ENCODE measurements at regions not wholly inside any gene's neighbourhood (a gene's known extent, or its start where the extent isn't known, plus 50 kb on each side); places are given as distances from the start of the nearest gene placed in this dataset.

DNA sequence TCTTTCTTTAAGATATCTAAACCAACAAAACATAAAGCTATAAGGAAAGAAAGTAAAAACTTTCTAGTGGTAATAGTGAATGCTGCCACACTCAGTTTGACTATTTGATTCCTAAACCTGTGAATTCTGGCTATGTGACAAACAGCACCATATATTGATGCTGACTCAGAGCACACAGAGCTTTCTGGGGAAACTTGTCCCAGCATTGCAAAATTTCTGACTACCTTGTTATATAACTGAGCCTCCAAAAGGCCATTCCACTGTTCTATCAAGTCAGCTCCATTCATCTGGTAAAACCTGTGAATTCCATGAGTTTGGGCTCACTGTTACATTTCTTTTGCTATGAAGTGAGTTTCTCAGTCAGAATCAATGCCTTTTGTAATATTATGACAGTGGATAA is 1229.7 kb downstream of the PCDH18 start:
- CTCF ChIA-PET, result no interaction called here
- Histone ChIP-seq H3K4me3 (no peak overlapping the region), H2AFZ (no peak overlapping the region), H3K9me2 (ENCODE audit: insufficient read depth) (no peaks in the 10 kb centered on the region), H3K9me3 (ENCODE audit: insufficient read depth, low read depth) (no peaks in the 10 kb centered on the region), H3K4me2 (no peak overlapping the region), H3K27me3 (ENCODE audit: insufficient read depth, low read depth) (no peaks in the 10 kb centered on the region), H3K36me3 (ENCODE audit: low read depth) (no peaks in the 10 kb centered on the region), H3K79me2 (ENCODE audit: low read depth) (no peaks in the 10 kb centered on the region), H3K27ac (no peak overlapping the region), H3F3A (ENCODE audit: insufficient read depth, low read depth) (no peaks in the 10 kb centered on the region), H3K4me1 (replicated peaks; ENCODE audit: insufficient read depth) (no peaks in the 10 kb centered on the region), H4K20me1 (ENCODE audit: insufficient read depth) (no peaks in the 10 kb centered on the region)
- POLR2A ChIA-PET (ENCODE audit: unreplicated experiment), result no interaction called here
- intact Hi-C loops (cut with micrococcal nuclease; ENCODE audit: unreplicated experiment), result no loop called here
- BruUV-seq (replicated peaks), result no TSS peak
- no peak for DNase-seq
- TF ChIP-seq, protein P1, sequence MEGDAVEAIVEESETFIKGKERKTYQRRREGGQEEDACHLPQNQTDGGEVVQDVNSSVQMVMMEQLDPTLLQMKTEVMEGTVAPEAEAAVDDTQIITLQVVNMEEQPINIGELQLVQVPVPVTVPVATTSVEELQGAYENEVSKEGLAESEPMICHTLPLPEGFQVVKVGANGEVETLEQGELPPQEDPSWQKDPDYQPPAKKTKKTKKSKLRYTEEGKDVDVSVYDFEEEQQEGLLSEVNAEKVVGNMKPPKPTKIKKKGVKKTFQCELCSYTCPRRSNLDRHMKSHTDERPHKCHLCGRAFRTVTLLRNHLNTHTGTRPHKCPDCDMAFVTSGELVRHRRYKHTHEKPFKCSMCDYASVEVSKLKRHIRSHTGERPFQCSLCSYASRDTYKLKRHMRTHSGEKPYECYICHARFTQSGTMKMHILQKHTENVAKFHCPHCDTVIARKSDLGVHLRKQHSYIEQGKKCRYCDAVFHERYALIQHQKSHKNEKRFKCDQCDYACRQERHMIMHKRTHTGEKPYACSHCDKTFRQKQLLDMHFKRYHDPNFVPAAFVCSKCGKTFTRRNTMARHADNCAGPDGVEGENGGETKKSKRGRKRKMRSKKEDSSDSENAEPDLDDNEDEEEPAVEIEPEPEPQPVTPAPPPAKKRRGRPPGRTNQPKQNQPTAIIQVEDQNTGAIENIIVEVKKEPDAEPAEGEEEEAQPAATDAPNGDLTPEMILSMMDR (conservative IDR thresholded peaks at IDR 0.05), result no peak
- no peak for TF ChIP-seq EZH2 (IDR thresholded peaks at IDR 0.05; ENCODE audit: low read depth)

DNA sequence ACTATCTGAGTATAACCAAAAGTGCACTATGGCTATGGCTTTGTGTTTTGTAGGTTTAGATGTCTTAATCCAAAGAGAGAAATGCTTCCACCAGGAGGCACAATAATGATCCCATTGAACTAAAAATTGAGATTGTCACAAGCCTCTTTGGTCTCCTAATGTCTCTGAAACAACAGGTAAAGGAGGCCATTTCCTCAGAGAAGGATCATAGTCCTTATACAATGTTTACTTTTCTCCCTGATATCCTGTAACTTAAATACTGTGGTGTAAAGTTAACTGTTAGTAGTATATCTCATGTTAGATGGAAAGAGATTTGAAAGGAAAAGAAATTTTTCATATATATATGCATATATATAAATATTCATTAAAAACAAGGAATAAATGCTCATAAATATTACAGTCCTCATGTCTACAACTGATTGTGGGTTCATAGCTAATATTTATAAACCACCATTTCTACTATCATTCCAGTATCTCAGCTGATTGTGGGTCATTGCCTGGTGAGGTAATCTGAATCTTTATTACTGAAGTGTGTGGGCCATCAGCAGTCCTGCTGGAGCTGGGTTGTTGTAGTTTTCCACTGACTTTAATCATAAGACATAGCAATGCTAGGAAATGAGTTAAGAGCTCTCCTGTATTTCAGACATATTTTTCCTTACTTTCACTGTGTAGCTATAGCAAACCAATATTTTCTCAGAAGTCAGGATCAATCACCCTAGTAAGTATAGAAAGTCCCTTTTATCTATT is 1230.4 kb downstream of the PCDH18 start:
- no peak overlapping the region for H2AFZ ChIP-seq
- TF ChIP-seq, protein P1 (conservative IDR thresholded peaks at IDR 0.05), result no peak
- no peak for TF ChIP-seq EZH2 (IDR thresholded peaks at IDR 0.05; ENCODE audit: low read depth)
- BruUV-seq (replicated peaks), result no TSS peak
- no peaks in the 10 kb centered on the region for H3K9me2 ChIP-seq (ENCODE audit: insufficient read depth)
- no peak overlapping the region for H3K4me3 ChIP-seq
- H3K4me2 ChIP-seq, result no peak overlapping the region
- no peaks in the 10 kb centered on the region for H3K9me3 ChIP-seq (ENCODE audit: insufficient read depth, low read depth)
- no peak overlapping the region for H3K27ac ChIP-seq
- CTCF ChIA-PET, result no interaction called here
- no peaks in the 10 kb centered on the region for H3K79me2 ChIP-seq (ENCODE audit: low read depth)
- H3K27me3 ChIP-seq (ENCODE audit: insufficient read depth, low read depth), result no peaks in the 10 kb centered on the region
- DNase-seq, result no peak
- no peaks in the 10 kb centered on the region for H4K20me1 ChIP-seq (ENCODE audit: insufficient read depth)
- intact Hi-C loops (cut with micrococcal nuclease; ENCODE audit: unreplicated experiment), result no loop called here
- no peaks in the 10 kb centered on the region for H3K36me3 ChIP-seq (ENCODE audit: low read depth)
- POLR2A ChIA-PET (ENCODE audit: unreplicated experiment), result no interaction called here
- H3K4me1 ChIP-seq (replicated peaks; ENCODE audit: insufficient read depth), result no peaks in the 10 kb centered on the region
- H3F3A ChIP-seq (ENCODE audit: insufficient read depth, low read depth), result no peaks in the 10 kb centered on the region

DNA sequence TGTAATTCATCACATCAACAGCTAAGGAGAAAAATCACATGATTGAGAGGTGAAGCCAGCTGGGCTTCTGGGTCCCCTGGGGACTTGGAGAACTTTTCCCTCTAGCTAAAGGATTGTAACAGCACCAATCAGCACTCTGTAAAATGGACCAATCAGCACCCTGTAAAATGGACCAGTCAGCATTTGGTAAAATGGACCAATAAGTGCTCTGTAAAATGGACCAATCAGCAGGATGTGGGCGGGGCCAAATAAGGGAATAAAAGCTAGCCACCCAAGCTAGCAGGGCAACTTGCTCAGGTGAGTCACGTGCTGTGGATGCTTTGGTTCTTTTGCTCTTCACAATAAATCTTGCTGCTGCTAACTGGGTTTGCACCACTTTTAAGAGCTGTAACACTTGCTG is 1248.3 kb downstream of the PCDH18 start:
- ChIA-PET POLR2A (ENCODE audit: unreplicated experiment) (no interaction called here), CTCF (no interaction called here)
- Histone ChIP-seq H3K4me3 (no peak overlapping the region), H3K36me3 (ENCODE audit: low read depth) (no peaks in the 10 kb centered on the region), H3K9me2 (ENCODE audit: insufficient read depth) (no peaks in the 10 kb centered on the region), H3K27me3 (ENCODE audit: insufficient read depth, low read depth) (no peaks in the 10 kb centered on the region), H2AFZ (no peak overlapping the region), H3K27ac (no peak overlapping the region), H3K79me2 (ENCODE audit: low read depth) (no peaks in the 10 kb centered on the region), H3K4me1 (replicated peaks; ENCODE audit: insufficient read depth) (no peaks in the 10 kb centered on the region), H3K4me2 (no peak overlapping the region), H3F3A (ENCODE audit: insufficient read depth, low read depth) (no peaks in the 10 kb centered on the region), H3K9me3 (ENCODE audit: insufficient read depth, low read depth) (no peaks in the 10 kb centered on the region), H4K20me1 (ENCODE audit: insufficient read depth) (no peaks in the 10 kb centered on the region)
- intact Hi-C loops (cut with micrococcal nuclease; ENCODE audit: unreplicated experiment), result no loop called here
- no peak for TF ChIP-seq EZH2 (IDR thresholded peaks at IDR 0.05; ENCODE audit: low read depth)
- DNase-seq, result no peak
- BruUV-seq (replicated peaks), result no TSS peak

DNA sequence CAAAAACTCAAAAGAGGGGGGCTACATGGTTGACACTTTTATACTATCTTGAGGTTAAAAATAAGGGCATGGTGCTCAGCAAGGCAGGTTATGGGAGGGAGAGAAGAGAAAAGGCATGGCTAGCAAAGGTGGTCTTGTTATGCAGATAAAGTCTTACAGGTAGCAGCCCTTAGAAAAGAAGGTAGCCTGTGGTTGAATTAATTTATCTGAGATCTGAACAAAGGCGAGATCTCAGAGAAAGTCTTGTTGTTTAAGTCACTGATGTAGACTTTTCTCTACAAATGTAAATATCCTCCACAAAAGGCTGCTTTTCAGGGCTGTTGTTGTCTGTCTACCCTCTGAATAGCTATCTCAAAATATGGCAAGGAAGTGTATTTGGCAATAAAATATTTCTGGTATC is 1250.4 kb downstream of the PCDH18 start:
- DNase-seq, result no peak
- Histone ChIP-seq H4K20me1 (ENCODE audit: insufficient read depth) (no peaks in the 10 kb centered on the region), H3K36me3 (ENCODE audit: low read depth) (no peaks in the 10 kb centered on the region), H2AFZ (no peak overlapping the region), H3K27ac (no peak overlapping the region), H3K79me2 (ENCODE audit: low read depth) (no peaks in the 10 kb centered on the region), H3K4me1 (replicated peaks; ENCODE audit: insufficient read depth) (no peaks in the 10 kb centered on the region), H3K4me3 (no peak overlapping the region), H3K4me2 (no peak overlapping the region), H3K9me2 (ENCODE audit: insufficient read depth) (no peaks in the 10 kb centered on the region), H3K9me3 (ENCODE audit: insufficient read depth, low read depth) (no peaks in the 10 kb centered on the region), H3K27me3 (ENCODE audit: insufficient read depth, low read depth) (no peaks in the 10 kb centered on the region), H3F3A (ENCODE audit: insufficient read depth, low read depth) (no peaks in the 10 kb centered on the region)
- POLR2A ChIA-PET (ENCODE audit: unreplicated experiment), result no interaction called here
- TF ChIP-seq EZH2 (IDR thresholded peaks at IDR 0.05; ENCODE audit: low read depth), result no peak
- TF ChIP-seq, protein P1 (conservative IDR thresholded peaks at IDR 0.05), result no peak
- intact Hi-C loops (cut with micrococcal nuclease; ENCODE audit: unreplicated experiment), result no loop called here
- CTCF ChIA-PET, result no interaction called here
- BruUV-seq (replicated peaks), result no TSS peak

All from PC-9 (cell line).